ENCODE measurements at regions not wholly inside any gene's neighbourhood (a gene's known extent, or its start where the extent isn't known, plus 50 kb on each side); places are given as distances from the start of the nearest gene placed in this dataset.
"Not testable (repeated sequence)": the region's sequence is repeated elsewhere in the genome, so short reads cannot be mapped to it uniquely, and the experiment has no call there.

DNA sequence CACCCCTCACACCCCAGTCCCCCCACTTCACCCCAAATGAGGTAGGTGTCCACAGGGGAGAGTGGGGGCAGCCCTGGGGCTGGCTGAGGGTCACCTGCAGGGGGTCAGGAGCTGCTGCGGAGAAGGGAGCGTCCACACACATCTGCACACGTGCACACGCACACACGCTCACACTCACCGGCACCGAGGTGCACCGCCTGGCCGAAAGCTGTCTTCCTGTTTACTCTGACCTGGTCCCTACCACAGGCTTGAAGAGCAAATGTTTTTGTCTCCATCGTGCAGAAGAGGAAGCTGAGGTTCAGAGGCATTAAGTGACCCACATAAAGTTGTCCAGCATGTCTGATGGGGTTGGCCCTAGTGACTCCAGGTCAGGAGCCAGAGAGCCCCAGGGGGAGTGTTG lies 4382.1 kb upstream of the TPTE start:
- ATAC-seq (ENCODE audit: poor library complexity); POLR2A ChIA-PET: not testable (repeated sequence)

DNA sequence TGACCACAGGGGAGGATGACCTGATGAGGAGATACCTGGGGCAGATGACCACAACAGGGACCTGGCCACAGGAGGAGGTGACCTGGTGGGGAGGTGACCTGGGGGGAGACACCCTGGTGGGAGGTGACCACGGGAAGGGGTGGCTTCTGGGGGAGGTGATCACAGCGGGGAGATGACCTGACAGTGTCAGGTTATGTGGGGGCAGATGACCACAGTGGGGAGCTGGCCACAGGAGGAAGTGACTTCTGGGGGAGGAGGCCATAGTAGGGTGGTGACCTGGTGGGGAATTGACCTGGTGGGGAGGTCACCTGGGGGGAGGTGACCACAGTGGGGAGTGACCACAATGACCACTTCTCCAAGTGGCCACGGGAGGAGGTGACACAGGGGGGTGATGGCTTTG lies 4381.5 kb upstream of the TPTE start:
- H3K36me3 Mint-ChIP-seq (ENCODE audit: low read depth); H3K9me3 ChIP-seq (ENCODE audit: control insufficient read depth in 1 of 2, insufficient read depth in 1 of 2, low read length in 2 of 2); H3K4me3 ChIP-seq (ENCODE audit: low read length); H3K4me1 ChIP-seq (ENCODE audit: insufficient read depth, low read length); H3K36me3 ChIP-seq (ENCODE audit: insufficient read depth, low read length); H3K4me3 Mint-ChIP-seq; H3K27me3 ChIP-seq (ENCODE audit: control insufficient read depth in 1 of 2, insufficient read depth in 2 of 2, low read length in 2 of 2); H3K27ac Mint-ChIP-seq; H3K9me3 Mint-ChIP-seq; H3K27me3 Mint-ChIP-seq; CTCF ChIA-PET; POLR2A ChIA-PET; DNase-seq; H3K27ac ChIP-seq (ENCODE audit: low read depth in 1 of 2, low read length in 2 of 2); ATAC-seq (ENCODE audit: poor library complexity); intact Hi-C loops (cut with DNase I, micrococcal nuclease); H3K4me1 Mint-ChIP-seq (ENCODE audit: low read depth): not testable (repeated sequence)

More for the DNA sequence above, 4382.1 kb upstream of the TPTE start:
- H3K4me1 ChIP-seq (ENCODE audit: insufficient read depth, low read length); intact Hi-C loops (cut with DNase I, micrococcal nuclease); H3K4me1 Mint-ChIP-seq (ENCODE audit: low read depth); H3K9me3 Mint-ChIP-seq; H3K4me3 ChIP-seq (ENCODE audit: low read length); DNase-seq; H3K4me3 Mint-ChIP-seq; H3K36me3 Mint-ChIP-seq (ENCODE audit: low read depth); H3K27me3 ChIP-seq (ENCODE audit: control insufficient read depth in 1 of 2, insufficient read depth in 2 of 2, low read length in 2 of 2); H3K27me3 Mint-ChIP-seq; H3K9me3 ChIP-seq (ENCODE audit: control insufficient read depth in 1 of 2, insufficient read depth in 1 of 2, low read length in 2 of 2); CTCF ChIA-PET; H3K27ac Mint-ChIP-seq; H3K36me3 ChIP-seq (ENCODE audit: insufficient read depth, low read length); H3K27ac ChIP-seq (ENCODE audit: low read depth in 1 of 2, low read length in 2 of 2): not testable (repeated sequence)

DNA sequence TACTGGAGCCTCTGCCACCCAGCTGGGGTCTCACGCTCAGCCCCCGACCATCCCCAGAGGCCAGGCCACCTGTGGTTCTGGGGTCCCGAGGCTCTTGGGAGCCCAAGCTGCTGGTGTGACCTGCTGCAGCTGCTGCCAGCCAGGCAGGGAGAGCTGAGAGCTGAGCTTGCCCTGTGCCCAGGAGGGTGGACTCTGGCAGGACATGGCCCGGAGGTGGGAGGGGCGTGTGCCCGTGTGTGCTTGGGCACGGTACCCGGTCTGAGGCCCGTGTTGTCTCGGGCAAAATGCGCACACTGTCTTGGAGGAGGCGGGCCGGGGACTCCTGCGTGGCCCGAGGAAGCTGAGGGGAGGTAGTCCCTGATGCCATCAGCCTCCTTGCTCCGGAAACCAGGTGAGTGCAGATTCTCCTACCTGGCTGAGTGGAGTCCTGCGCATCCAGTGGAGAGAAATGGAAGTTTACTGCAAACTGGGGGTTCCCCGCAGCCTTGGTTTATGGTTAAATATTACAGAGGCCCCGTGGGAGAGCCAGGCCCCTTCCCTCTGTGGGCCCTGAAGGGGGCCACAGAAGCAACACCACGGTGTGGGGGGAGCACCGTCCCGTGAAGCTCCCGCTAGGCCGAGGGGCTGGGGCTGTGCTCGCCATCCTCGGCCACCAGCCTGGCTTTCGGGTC lies 4380.8 kb upstream of the TPTE start:
- intact Hi-C loops (cut with DNase I, micrococcal nuclease); DNase-seq; H3K4me1 ChIP-seq (ENCODE audit: insufficient read depth, low read length); H3K36me3 ChIP-seq (ENCODE audit: insufficient read depth, low read length); POLR2A ChIA-PET; H3K27me3 ChIP-seq (ENCODE audit: control insufficient read depth in 1 of 2, insufficient read depth in 2 of 2, low read length in 2 of 2); H3K4me3 Mint-ChIP-seq; H3K27ac ChIP-seq (ENCODE audit: low read depth in 1 of 2, low read length in 2 of 2); H3K9me3 ChIP-seq (ENCODE audit: control insufficient read depth in 1 of 2, insufficient read depth in 1 of 2, low read length in 2 of 2); H3K27me3 Mint-ChIP-seq; ATAC-seq (ENCODE audit: poor library complexity); H3K27ac Mint-ChIP-seq; H3K4me3 ChIP-seq (ENCODE audit: low read length); H3K4me1 Mint-ChIP-seq (ENCODE audit: low read depth); H3K36me3 Mint-ChIP-seq (ENCODE audit: low read depth); H3K9me3 Mint-ChIP-seq; CTCF ChIA-PET: not testable (repeated sequence)

DNA sequence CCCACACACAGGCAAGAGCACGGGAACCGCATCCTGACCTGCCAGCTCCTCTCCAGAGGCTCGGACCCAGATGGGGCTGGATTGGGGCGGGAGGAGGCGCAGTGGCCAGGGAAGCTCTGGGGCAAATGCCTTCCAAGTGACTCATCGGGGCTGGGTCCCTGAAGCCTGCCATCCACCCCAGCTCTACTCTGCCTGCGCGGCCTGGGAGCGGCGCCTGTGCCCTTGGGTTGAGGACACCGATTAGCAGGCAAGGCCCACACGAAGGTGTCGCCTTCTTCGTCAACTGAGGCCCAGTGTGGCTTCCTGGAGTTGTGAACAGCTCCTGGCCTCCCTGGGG lies 4380.3 kb upstream of the TPTE start:
- H3K27me3 ChIP-seq (ENCODE audit: control insufficient read depth in 1 of 2, insufficient read depth in 2 of 2, low read length in 2 of 2); DNase-seq; H3K27ac Mint-ChIP-seq; H3K4me1 ChIP-seq (ENCODE audit: insufficient read depth, low read length); H3K36me3 ChIP-seq (ENCODE audit: insufficient read depth, low read length); H3K36me3 Mint-ChIP-seq (ENCODE audit: low read depth); H3K9me3 ChIP-seq (ENCODE audit: control insufficient read depth in 1 of 2, insufficient read depth in 1 of 2, low read length in 2 of 2); CTCF ChIA-PET; H3K27me3 Mint-ChIP-seq; H3K4me3 Mint-ChIP-seq; H3K27ac ChIP-seq (ENCODE audit: low read depth in 1 of 2, low read length in 2 of 2); H3K4me1 Mint-ChIP-seq (ENCODE audit: low read depth); intact Hi-C loops (cut with DNase I, micrococcal nuclease); H3K9me3 Mint-ChIP-seq; POLR2A ChIA-PET; ATAC-seq (ENCODE audit: poor library complexity); H3K4me3 ChIP-seq (ENCODE audit: low read length): not testable (repeated sequence)

DNA sequence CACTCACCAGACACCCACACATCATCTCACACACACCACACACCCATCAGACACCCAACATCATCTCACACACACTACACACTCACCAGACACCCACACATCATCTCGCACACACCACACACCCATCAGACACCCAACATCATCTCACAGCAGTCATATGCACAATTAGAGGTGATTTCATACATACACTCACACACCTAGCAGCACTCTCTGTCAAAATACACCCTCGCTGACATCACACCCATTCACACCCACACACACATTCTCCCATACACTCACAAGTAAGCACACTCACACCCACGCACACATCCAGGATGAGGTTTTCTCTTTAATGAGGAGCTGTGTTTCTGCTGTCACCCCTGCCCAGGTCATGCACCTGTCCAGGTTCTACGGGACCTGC lies 4368.2 kb upstream of the TPTE start:
- ATAC-seq (ENCODE audit: poor library complexity) = peak; percentile 15

DNA sequence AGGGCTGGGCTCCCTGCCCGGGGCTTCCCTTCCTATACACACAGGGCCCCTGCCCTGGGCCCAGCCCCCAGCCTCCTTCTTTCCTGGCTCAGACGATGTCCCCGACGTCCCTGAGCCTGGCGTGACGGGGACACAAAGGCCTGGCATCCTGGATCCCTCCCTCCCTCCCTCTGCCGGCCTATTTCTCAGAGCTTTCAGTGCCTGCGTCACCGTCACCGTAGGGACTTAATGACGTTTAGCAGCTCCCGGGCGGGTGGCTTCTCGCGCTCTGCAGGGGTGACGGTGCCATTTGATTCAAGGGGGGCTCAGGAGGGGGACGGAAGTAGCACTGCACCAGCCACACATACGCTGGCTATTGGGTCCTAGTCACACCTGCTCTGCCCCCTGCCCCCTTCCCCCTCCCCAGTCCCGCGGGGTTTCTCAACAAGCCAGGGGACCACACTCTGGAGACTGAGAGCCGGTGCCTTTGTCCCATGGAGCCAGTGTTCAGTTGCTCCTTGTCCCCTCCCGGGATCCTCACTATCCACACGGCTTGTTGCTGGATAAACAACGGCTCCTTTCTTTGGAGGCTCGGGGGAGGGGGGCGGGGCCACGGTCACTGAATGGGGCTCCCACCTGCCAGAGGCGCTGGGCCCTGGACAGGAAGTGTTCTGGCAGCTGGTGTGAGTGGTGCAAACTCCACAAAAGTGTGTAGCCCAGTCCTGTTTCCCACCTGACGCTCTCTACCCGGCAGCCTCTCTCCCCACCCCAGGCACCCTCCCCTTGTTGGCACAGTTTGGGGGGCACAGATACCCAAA lies 4366.7 kb upstream of the TPTE start:
- ATAC-seq (ENCODE audit: poor library complexity) = peak; percentile 88
- H3K4me3 ChIP-seq (ENCODE audit: low read length); H3K27me3 Mint-ChIP-seq; H3K9me3 Mint-ChIP-seq; POLR2A ChIA-PET; H3K27me3 ChIP-seq (ENCODE audit: control insufficient read depth in 1 of 2, insufficient read depth in 2 of 2, low read length in 2 of 2); intact Hi-C loops (cut with DNase I, micrococcal nuclease); H3K27ac ChIP-seq (ENCODE audit: low read depth in 1 of 2, low read length in 2 of 2); CTCF ChIA-PET; H3K4me3 Mint-ChIP-seq; H3K9me3 ChIP-seq (ENCODE audit: control insufficient read depth in 1 of 2, insufficient read depth in 1 of 2, low read length in 2 of 2); H3K27ac Mint-ChIP-seq; H3K36me3 Mint-ChIP-seq (ENCODE audit: low read depth); DNase-seq; H3K4me1 ChIP-seq (ENCODE audit: insufficient read depth, low read length); H3K4me1 Mint-ChIP-seq (ENCODE audit: low read depth); H3K36me3 ChIP-seq (ENCODE audit: insufficient read depth, low read length): not testable (repeated sequence)

More for the DNA sequence above, 4368.2 kb upstream of the TPTE start:
- H3K27ac ChIP-seq (ENCODE audit: low read depth in 1 of 2, low read length in 2 of 2); H3K4me3 ChIP-seq (ENCODE audit: low read length); H3K27ac Mint-ChIP-seq; H3K27me3 ChIP-seq (ENCODE audit: control insufficient read depth in 1 of 2, insufficient read depth in 2 of 2, low read length in 2 of 2); H3K36me3 Mint-ChIP-seq (ENCODE audit: low read depth); H3K36me3 ChIP-seq (ENCODE audit: insufficient read depth, low read length); H3K9me3 ChIP-seq (ENCODE audit: control insufficient read depth in 1 of 2, insufficient read depth in 1 of 2, low read length in 2 of 2); H3K4me3 Mint-ChIP-seq; DNase-seq; CTCF ChIA-PET; intact Hi-C loops (cut with DNase I, micrococcal nuclease); H3K4me1 ChIP-seq (ENCODE audit: insufficient read depth, low read length); POLR2A ChIA-PET; H3K27me3 Mint-ChIP-seq; H3K9me3 Mint-ChIP-seq; H3K4me1 Mint-ChIP-seq (ENCODE audit: low read depth): not testable (repeated sequence)

DNA sequence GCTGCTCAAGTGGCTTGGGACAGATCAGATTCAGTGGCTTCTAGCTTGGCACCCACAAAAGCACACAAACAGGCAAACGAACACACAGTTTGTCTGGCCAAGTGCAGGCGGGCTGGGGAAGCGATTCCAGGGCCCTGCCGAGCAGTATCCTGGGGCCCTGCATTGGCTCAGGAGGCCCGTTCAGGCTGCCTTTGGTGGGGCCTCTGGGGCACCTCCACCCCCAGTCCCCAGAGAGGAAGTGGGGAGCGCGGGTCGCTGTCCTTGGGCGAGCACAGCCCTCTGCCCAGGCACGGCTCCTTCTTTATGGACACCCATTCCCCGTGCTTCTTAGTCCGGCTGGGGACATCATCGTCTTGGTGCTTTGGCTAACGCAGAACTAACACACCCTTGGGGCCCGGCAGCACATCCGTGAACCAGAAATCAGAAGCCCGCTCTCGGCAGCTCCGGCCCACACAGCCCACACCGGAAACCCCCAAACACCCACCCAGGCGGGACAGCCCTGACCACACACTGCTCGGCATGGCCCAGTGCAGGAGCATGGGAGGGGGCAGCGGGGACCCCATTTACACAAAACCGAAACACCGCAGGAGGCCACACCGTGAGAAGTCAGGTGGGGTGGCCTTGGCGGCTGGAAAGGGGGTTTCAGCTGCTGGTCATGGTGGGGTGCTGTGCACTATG lies 4364.5 kb upstream of the TPTE start:
- H3K4me3 Mint-ChIP-seq; H3K9me3 ChIP-seq (ENCODE audit: control insufficient read depth in 1 of 2, insufficient read depth in 1 of 2, low read length in 2 of 2); H3K27ac Mint-ChIP-seq; DNase-seq; H3K27me3 Mint-ChIP-seq; H3K36me3 ChIP-seq (ENCODE audit: insufficient read depth, low read length); H3K9me3 Mint-ChIP-seq; intact Hi-C loops (cut with DNase I, micrococcal nuclease); H3K27ac ChIP-seq (ENCODE audit: low read depth in 1 of 2, low read length in 2 of 2); ATAC-seq (ENCODE audit: poor library complexity); H3K36me3 Mint-ChIP-seq (ENCODE audit: low read depth); POLR2A ChIA-PET; H3K27me3 ChIP-seq (ENCODE audit: control insufficient read depth in 1 of 2, insufficient read depth in 2 of 2, low read length in 2 of 2); H3K4me1 ChIP-seq (ENCODE audit: insufficient read depth, low read length); CTCF ChIA-PET; H3K4me1 Mint-ChIP-seq (ENCODE audit: low read depth); H3K4me3 ChIP-seq (ENCODE audit: low read length): not testable (repeated sequence)
